ENCODE measurements at regions not wholly inside any gene's neighbourhood (a gene's known extent, or its start where the extent isn't known, plus 50 kb on each side); places are given as distances from the start of the nearest gene placed in this dataset.

- Histone ChIP-seq H3K4me3 (ENCODE audit: low read depth in 2 of 2, low read length in 1 of 2) (no peak overlapping the region), H3K4me2 (no peak overlapping the region), H3K27ac (ENCODE audit: low read depth in 2 of 2, low read length in 1 of 2) (no peak overlapping the region), H3K27me3 (ENCODE audit: insufficient read depth) (no peaks in the 10 kb centered on the region), H2AFZ (ENCODE audit: low read depth) (no peak overlapping the region), H3K9me2 (no peaks in the 10 kb centered on the region), H3K9me3 (no peaks in the 10 kb centered on the region), H3K36me3 (replicated peaks in 1 of 2; ENCODE audit: control insufficient read depth in 1 of 2, insufficient read depth in 2 of 2, low read length in 1 of 2) (no peaks in the 10 kb centered on the region), H3K4me1 (ENCODE audit: control insufficient read depth in 1 of 2, insufficient read depth in 2 of 2, low read depth in 1 of 2, low read length in 1 of 2) (no peaks in the 10 kb centered on the region), H3F3A (replicated peaks; ENCODE audit: insufficient read depth) (no peaks in the 10 kb centered on the region), H3K9ac (no peak overlapping the region), H4K20me1 (ENCODE audit: insufficient read depth) (no peaks in the 10 kb centered on the region), H3K79me2 (ENCODE audit: insufficient read depth) (no peaks in the 10 kb centered on the region)
- CTCF ChIA-PET = no interaction called here
- POLR2A ChIA-PET = no interaction called here
- 1% methylated on average over 3 of the region's 3 CpGs for WGBS (ENCODE audit: low lambda C conversion rate)
- no peak for DNase-seq
- TF ChIP-seq SIN3A (IDR thresholded peaks at IDR 0.05; ENCODE audit: borderline replicate concordance, low read depth, low read length) (no peak), FOSL2 (IDR thresholded peaks at IDR 0.05; ENCODE audit: borderline replicate concordance, low read depth) (no peak), TCF12 (IDR thresholded peaks at IDR 0.05) (no peak), USF2 (IDR thresholded peaks at IDR 0.05; ENCODE audit: borderline replicate concordance, low read depth, low read length) (no peak), EP300 (IDR thresholded peaks at IDR 0.05; ENCODE audit: borderline replicate concordance in 1 of 2, low read depth in 1 of 2, low read length in 1 of 2) (no peak), EZH2phosphoT487 (IDR thresholded peaks at IDR 0.05; ENCODE audit: borderline replicate concordance, low read depth) (no peak), GATA2 (CRISPR knock-in tag; IDR thresholded peaks at IDR 0.05) (no peak), GABPA (IDR thresholded peaks at IDR 0.05; ENCODE audit: low read depth) (no peak), PBX3 (IDR thresholded peaks at IDR 0.05) (no peak), JUND (IDR thresholded peaks at IDR 0.05) (no peak)
Observed at GRCh38 chr9:1294641-1295258, 244.6 kb downstream of the DMRT2 start.

GRCh38 chr9:1296331-1296730 lies 246.2 kb downstream of the DMRT2 start:
- Histone ChIP-seq H3K27ac (ENCODE audit: low read depth in 2 of 2, low read length in 1 of 2) (no peak overlapping the region), H3K9me3 (no peaks in the 10 kb centered on the region), H3K9me2 (no peaks in the 10 kb centered on the region), H3F3A (replicated peaks; ENCODE audit: insufficient read depth) (no peaks in the 10 kb centered on the region), H3K4me3 (ENCODE audit: low read depth in 2 of 2, low read length in 1 of 2) (no peak overlapping the region), H3K4me1 (ENCODE audit: control insufficient read depth in 1 of 2, insufficient read depth in 2 of 2, low read depth in 1 of 2, low read length in 1 of 2) (no peaks in the 10 kb centered on the region), H3K79me2 (ENCODE audit: insufficient read depth) (no peaks in the 10 kb centered on the region), H3K36me3 (replicated peaks in 1 of 2; ENCODE audit: control insufficient read depth in 1 of 2, insufficient read depth in 2 of 2, low read length in 1 of 2) (no peaks in the 10 kb centered on the region), H3K4me2 (no peak overlapping the region), H3K27me3 (ENCODE audit: insufficient read depth) (no peaks in the 10 kb centered on the region), H4K20me1 (ENCODE audit: insufficient read depth) (no peaks in the 10 kb centered on the region), H2AFZ (ENCODE audit: low read depth) (no peak overlapping the region), H3K9ac (no peak overlapping the region)
- no peak for DNase-seq
- ChIA-PET POLR2A (no interaction called here), CTCF (no interaction called here)
- TF ChIP-seq USF1 (IDR thresholded peaks at IDR 0.05; ENCODE audit: borderline replicate concordance, low read depth) (no peak), IRF3 (IDR thresholded peaks at IDR 0.05; ENCODE audit: low read depth, low read length) (no peak), ZBTB33 (IDR thresholded peaks at IDR 0.05; ENCODE audit: borderline replicate concordance, low read depth) (no peak), RFX5 (IDR thresholded peaks at IDR 0.05; ENCODE audit: low read length) (no peak), FOXJ3 (CRISPR knock-in tag; IDR thresholded peaks at IDR 0.05) (no peak), POLR2AphosphoS5 (IDR thresholded peaks at IDR 0.05; ENCODE audit: low read depth, low read length) (no peak), NRF1 (IDR thresholded peaks at IDR 0.05; ENCODE audit: low read depth, low read length) (no peak), JUND (IDR thresholded peaks at IDR 0.05) (no peak), CHD2 (IDR thresholded peaks at IDR 0.05; ENCODE audit: low read length, partially characterized antibody) (no peak), TAF1 (IDR thresholded peaks at IDR 0.05; ENCODE audit: borderline replicate concordance, low read depth, low read length) (no peak), GABPA (IDR thresholded peaks at IDR 0.05; ENCODE audit: low read depth) (no peak), FOXM1 (IDR thresholded peaks at IDR 0.05; ENCODE audit: low read depth) (no peak), RCOR1 (IDR thresholded peaks at IDR 0.05; ENCODE audit: low read length) (no peak), TEAD4 (IDR thresholded peaks at IDR 0.05; ENCODE audit: borderline replicate concordance, insufficient read depth) (no peak), USF2 (IDR thresholded peaks at IDR 0.05; ENCODE audit: borderline replicate concordance, low read depth, low read length) (no peak)
- WGBS (ENCODE audit: low lambda C conversion rate) = 0% methylated on average over 1 of the region's 1 CpG
